HepG2 (cell line): ENCODE measurements at regions not wholly inside any gene's neighbourhood (a gene's known extent, or its start where the extent isn't known, plus 50 kb on each side); places are given as distances from the start of the nearest gene placed in this dataset.

Experiments
- ATAC-seq: fragments of 200-7000 bp; cut with Tn5 transposase; 3 replicates; pipeline ENCODE4 v1.9.1; 2020; ENCODE audit warnings: mild to moderate bottlenecking, moderate library complexity
- BruUV-seq: library from RNA; stranded (reverse); fragments of 400-500 nt; replicated peaks from 2 replicates; lab custom pipeline; 2021; lab: Mats Ljungman, UMichigan
- CTCF ChIA-PET: fragments of 300-600 bp; formaldehyde crosslinking; extraction: SDS; loops from one replicate; lab custom pipeline; 2021; ENCODE audit warnings: low total read pairs, inconsistent platforms, low intra/inter-chr PET ratio; lab: Yijun Ruan, JAX
- POLR2A ChIA-PET: fragments of 350-600 bp; sonication (Branson Sonifier 250); formaldehyde crosslinking; loops from one replicate; lab custom pipeline; 2020; ENCODE audit warnings: antibody characterized with exemption, inconsistent platforms; lab: Yijun Ruan, JAX
- DNase-seq: peaks from one replicate; pipeline ENCODE4 v3.0.0-alpha.2; 2015; ENCODE audit warnings: low spot score
- FAIRE-seq: peaks from 3 replicates; lab custom pipeline; 2011; peaks lifted over from hg19 to GRCh38; lab: Jason Lieb, UNC
- H2AFZ ChIP-seq: one replicate; pipeline ENCODE4 v1.6.1; 2011; ENCODE audit warnings: low read length, inconsistent platforms
- H3K27ac ChIP-seq: fragments of 300-600 bp; 3 replicates; pipeline ENCODE4 v1.8.0; 2011; ENCODE audit warnings: mixed run types, mild to moderate bottlenecking, mixed read lengths, low read length, inconsistent platforms; ENCODE audit not compliant: insufficient read depth; ENCODE audit errors: extremely low read length
- H3K27me3 ChIP-seq, 2 experiments: fragments of 200-600 bp in 1 of 2; 2 replicates in 1 of 2; 3 replicates in 1 of 2; pipeline versions ENCODE4 v1.6.0 to v1.8.0; 2011; ENCODE audit warnings: low read length in 2 of 2, mild to moderate bottlenecking in 2 of 2, moderate library complexity in 2 of 2, inconsistent platforms in 1 of 2; ENCODE audit not compliant: insufficient read depth in 2 of 2, control insufficient read depth in 1 of 2
- H3K36me3 ChIP-seq, 2 experiments: fragments of 200-600 bp in 1 of 2; replicated peaks in 1 of 2; 2 replicates in 1 of 2; 3 replicates in 1 of 2; pipeline versions ENCODE4 v1.5.1 to v1.8.0; 2011; ENCODE audit warnings: low read length in 2 of 2, inconsistent platforms in 1 of 2; ENCODE audit not compliant: insufficient read depth in 2 of 2, control insufficient read depth in 1 of 2
- H3K4me1 ChIP-seq: 2 replicates; pipeline ENCODE4 v1.5.1; 2012; ENCODE audit warnings: low read length, inconsistent platforms; ENCODE audit not compliant: insufficient read depth
- H3K4me2 ChIP-seq: 2 replicates; pipeline ENCODE4 v1.6.0; 2011; ENCODE audit warnings: low read depth, low read length, inconsistent platforms
- H3K4me3 ChIP-seq, 3 experiments: fragments of 200-600 bp in 1 of 3; sonication (generic), shearing (Covaris generic) in 1 of 3; replicated peaks in 1 of 3; 2 replicates each; pipeline ENCODE4 v1.5.1; 2011 to 2016; ENCODE audit warnings: low read length in 3 of 3, inconsistent platforms in 2 of 3, low read depth in 2 of 3, mild to moderate bottlenecking in 2 of 3, control low read depth in 1 of 3, mixed read lengths in 1 of 3; ENCODE audit not compliant: insufficient read depth in 1 of 3
- H3K79me2 ChIP-seq: one replicate; pipeline ENCODE4 v1.6.1; 2011; ENCODE audit warnings: low read length, inconsistent platforms; ENCODE audit not compliant: insufficient read depth
- H3K9ac ChIP-seq: 2 replicates; pipeline ENCODE4 v1.6.0; 2011; ENCODE audit warnings: mild to moderate bottlenecking, low read depth, low read length, inconsistent platforms; ENCODE audit not compliant: insufficient read depth
- H3K9me3 ChIP-seq: 2 replicates; pipeline ENCODE4 v1.5.1; 2012; ENCODE audit warnings: mild to moderate bottlenecking, low read length
- H4K20me1 ChIP-seq: 2 replicates; pipeline ENCODE4 v1.6.0; 2011; ENCODE audit warnings: inconsistent platforms, mild to moderate bottlenecking, low read length, moderate library complexity; ENCODE audit not compliant: insufficient read depth
- ATF7-NPFF ChIP-seq: sonication (generic); formaldehyde crosslinking; IDR thresholded peaks from 2 replicates; pipeline ENCODE4 v1.8.1; 2023; ENCODE audit warnings: mild to moderate bottlenecking, low read depth, missing genetic modification reagents, moderate library complexity
- PHB2 ChIP-seq: fragments of 450-650 bp; IDR thresholded peaks from 2 replicates; pipeline ENCODE4 v1.6.1; 2018; ENCODE audit not compliant: partially characterized antibody
- SMARCC2 ChIP-seq: fragments of 450-650 bp; IDR thresholded peaks from 2 replicates; pipeline ENCODE4 v1.6.1; 2017; ENCODE audit warnings: antibody characterized with exemption, mild to moderate bottlenecking
- SP5 ChIP-seq: IDR thresholded peaks from 2 replicates; pipeline ENCODE4 v1.6.1; 2016; ENCODE audit warnings: low read depth, borderline replicate concordance
- TCF7 ChIP-seq: sonication (generic); IDR thresholded peaks from 2 replicates; pipeline ENCODE4 v1.6.1; 2016; ENCODE audit warnings: antibody characterized with exemption, low read depth
- TOPORS ChIP-seq: sonication (generic); formaldehyde crosslinking; IDR thresholded peaks from 2 replicates; pipeline ENCODE4 v1.8.0; 2023; ENCODE audit warnings: mild to moderate bottlenecking, missing genetic modification reagents
- YEATS4 ChIP-seq: sonication (generic); formaldehyde crosslinking; IDR thresholded peaks from 2 replicates; pipeline ENCODE4 v1.4.0; 2020; ENCODE audit warnings: missing genetic modification reagents, borderline replicate concordance
- ZNF160 ChIP-seq: sonication (generic); formaldehyde crosslinking; IDR thresholded peaks from 2 replicates; pipeline ENCODE4 v1.8.0; 2022; ENCODE audit warnings: mild to moderate bottlenecking, inconsistent platforms, missing genetic modification reagents
- whole genome bisulfite sequencing: methylation state at CpG from one replicate; pipeline ENCODE4 v1.1.6; 2017; ENCODE audit warnings: low lambda C conversion rate; 5-methylcytosine and 5-hydroxymethylcytosine counted together
- in situ Hi-C: cut with HindIII; loops from 2 replicates; pipeline ENCODE4 v1.10.0; 2017; ENCODE audit warnings: low pct_unique_long_range_greater_than_20kb; ENCODE audit not compliant: extremely low pct_ligation_motif_present
- intact Hi-C: fragments of 100-400 bp; cut with micrococcal nuclease; formaldehyde crosslinking; loops from one replicate; pipeline ENCODE4 v1.10.0; 2022; ENCODE audit not compliant: unreplicated experiment
- TF ChIP-seq, protein P1 (sequence below): sonication (generic); formaldehyde crosslinking; IDR thresholded peaks from 2 replicates; pipeline ENCODE4 v1.8.1; 2023; ENCODE audit warnings: missing genetic modification reagents, inconsistent platforms, borderline replicate concordance
- TF ChIP-seq, protein P2 (sequence below): sonication (generic); formaldehyde crosslinking; IDR thresholded peaks from 2 replicates; pipeline ENCODE4 v1.5.0; 2020; ENCODE audit warnings: missing genetic modification reagents
- TF ChIP-seq, protein P3 (sequence below): sonication (generic); formaldehyde crosslinking; IDR thresholded peaks from 2 replicates; pipeline ENCODE4 v1.5.0; 2020; ENCODE audit warnings: mild to moderate bottlenecking, missing genetic modification reagents
- TF ChIP-seq, protein P4 (sequence below): sonication (generic); formaldehyde crosslinking; IDR thresholded peaks from 2 replicates; pipeline ENCODE4 v1.4.0; 2020; ENCODE audit warnings: mild to moderate bottlenecking, missing genetic modification reagents, borderline replicate concordance
- TF ChIP-seq, protein P5 (sequence below): sonication (generic); formaldehyde crosslinking; IDR thresholded peaks from 2 replicates; pipeline ENCODE4 v1.4.0; 2020; ENCODE audit warnings: mild to moderate bottlenecking, low read depth, missing genetic modification reagents

DNA sequence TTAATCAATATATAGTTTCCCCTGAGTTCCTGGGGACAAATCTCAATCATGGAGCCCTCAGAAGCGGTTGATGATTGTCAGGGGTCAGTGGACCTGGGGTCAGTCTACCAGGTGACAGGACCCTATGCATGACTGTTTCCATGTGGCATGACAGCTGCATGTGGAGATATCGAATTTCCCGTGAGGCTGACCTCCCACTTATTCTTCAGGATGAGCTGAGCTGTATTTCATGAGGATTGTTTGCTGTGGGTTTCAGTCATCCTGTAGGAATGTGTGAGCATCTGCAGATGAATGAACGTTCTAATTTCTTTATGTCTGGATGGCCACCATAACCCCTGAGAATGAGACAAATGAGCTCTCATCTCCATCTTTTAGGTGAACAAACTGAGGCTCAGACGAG lies 93.0 kb upstream of the HES1 start:
- Histone ChIP-seq H3K9me3 (no peaks in the 10 kb centered on the region), H3K4me1 (peaks cover 32% of the 10 kb centered on the region), H3K27me3 (peaks cover 0 to 14% of the 10 kb centered on the region in 2 experiments; a peak in 2 of 5 replicates), H3K36me3 (no peaks in the 10 kb centered on the region), H3K4me3 (no peak overlapping the region), H3K9ac (no peak overlapping the region), H3K4me2 (no peak overlapping the region), H2AFZ (no peak overlapping the region), H4K20me1 (no peaks in the 10 kb centered on the region; the same call in 1 of the 2 replicates), H3K27ac (no peak overlapping the region), H3K79me2 (no peaks in the 10 kb centered on the region)
- ChIA-PET CTCF (no interaction called here), POLR2A (interaction anchor here (0.5 to 2.3 kb wide), 3 partner anchors 40 to 183 kb away, joined by 3 to 9 read pairs (median 4); partner anchors contain the start of gene HES1)
- in situ Hi-C loops (no loop called here), intact Hi-C loops (no loop called here)
- ATAC-seq = peak; percentile 20; the same call in 1 of the 3 replicates
- BruUV-seq = no TSS peak
- peak; percentile 16 for DNase-seq
- WGBS = 0% methylated on average over 2 of the region's 5 CpGs
- FAIRE-seq = no peak
- TF ChIP-seq ZNF160 (CRISPR knock-in tag) (no peak), TCF7 (no peak), TOPORS (CRISPR knock-in tag) (no peak), ATF7-NPFF (CRISPR knock-in tag) (no peak), SMARCC2 (no peak), SP5 (CRISPR knock-in tag) (no peak), YEATS4 (CRISPR knock-in tag) (no peak), PHB2 (no peak)
- TF ChIP-seq, protein P1, sequence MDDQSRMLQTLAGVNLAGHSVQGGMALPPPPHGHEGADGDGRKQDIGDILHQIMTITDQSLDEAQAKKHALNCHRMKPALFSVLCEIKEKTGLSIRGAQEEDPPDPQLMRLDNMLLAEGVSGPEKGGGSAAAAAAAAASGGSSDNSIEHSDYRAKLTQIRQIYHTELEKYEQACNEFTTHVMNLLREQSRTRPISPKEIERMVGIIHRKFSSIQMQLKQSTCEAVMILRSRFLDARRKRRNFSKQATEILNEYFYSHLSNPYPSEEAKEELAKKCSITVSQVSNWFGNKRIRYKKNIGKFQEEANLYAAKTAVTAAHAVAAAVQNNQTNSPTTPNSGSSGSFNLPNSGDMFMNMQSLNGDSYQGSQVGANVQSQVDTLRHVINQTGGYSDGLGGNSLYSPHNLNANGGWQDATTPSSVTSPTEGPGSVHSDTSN (CRISPR knock-in tag) = no peak
- TF ChIP-seq, protein P2, sequence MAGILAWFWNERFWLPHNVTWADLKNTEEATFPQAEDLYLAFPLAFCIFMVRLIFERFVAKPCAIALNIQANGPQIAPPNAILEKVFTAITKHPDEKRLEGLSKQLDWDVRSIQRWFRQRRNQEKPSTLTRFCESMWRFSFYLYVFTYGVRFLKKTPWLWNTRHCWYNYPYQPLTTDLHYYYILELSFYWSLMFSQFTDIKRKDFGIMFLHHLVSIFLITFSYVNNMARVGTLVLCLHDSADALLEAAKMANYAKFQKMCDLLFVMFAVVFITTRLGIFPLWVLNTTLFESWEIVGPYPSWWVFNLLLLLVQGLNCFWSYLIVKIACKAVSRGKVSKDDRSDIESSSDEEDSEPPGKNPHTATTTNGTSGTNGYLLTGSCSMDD (CRISPR knock-in tag) = no peak
- TF ChIP-seq, protein P3, sequence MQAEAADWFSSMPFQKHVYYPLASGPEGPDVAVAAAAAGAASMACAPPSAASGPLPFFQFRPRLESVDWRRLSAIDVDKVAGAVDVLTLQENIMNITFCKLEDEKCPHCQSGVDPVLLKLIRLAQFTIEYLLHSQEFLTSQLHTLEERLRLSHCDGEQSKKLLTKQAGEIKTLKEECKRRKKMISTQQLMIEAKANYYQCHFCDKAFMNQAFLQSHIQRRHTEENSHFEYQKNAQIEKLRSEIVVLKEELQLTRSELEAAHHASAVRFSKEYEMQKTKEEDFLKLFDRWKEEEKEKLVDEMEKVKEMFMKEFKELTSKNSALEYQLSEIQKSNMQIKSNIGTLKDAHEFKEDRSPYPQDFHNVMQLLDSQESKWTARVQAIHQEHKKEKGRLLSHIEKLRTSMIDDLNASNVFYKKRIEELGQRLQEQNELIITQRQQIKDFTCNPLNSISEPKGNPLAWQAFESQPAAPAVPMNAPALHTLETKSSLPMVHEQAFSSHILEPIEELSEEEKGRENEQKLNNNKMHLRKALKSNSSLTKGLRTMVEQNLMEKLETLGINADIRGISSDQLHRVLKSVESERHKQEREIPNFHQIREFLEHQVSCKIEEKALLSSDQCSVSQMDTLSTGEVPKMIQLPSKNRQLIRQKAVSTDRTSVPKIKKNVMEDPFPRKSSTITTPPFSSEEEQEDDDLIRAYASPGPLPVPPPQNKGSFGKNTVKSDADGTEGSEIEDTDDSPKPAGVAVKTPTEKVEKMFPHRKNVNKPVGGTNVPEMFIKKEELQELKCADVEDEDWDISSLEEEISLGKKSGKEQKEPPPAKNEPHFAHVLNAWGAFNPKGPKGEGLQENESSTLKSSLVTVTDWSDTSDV (CRISPR knock-in tag) = no peak
- TF ChIP-seq, protein P4, sequence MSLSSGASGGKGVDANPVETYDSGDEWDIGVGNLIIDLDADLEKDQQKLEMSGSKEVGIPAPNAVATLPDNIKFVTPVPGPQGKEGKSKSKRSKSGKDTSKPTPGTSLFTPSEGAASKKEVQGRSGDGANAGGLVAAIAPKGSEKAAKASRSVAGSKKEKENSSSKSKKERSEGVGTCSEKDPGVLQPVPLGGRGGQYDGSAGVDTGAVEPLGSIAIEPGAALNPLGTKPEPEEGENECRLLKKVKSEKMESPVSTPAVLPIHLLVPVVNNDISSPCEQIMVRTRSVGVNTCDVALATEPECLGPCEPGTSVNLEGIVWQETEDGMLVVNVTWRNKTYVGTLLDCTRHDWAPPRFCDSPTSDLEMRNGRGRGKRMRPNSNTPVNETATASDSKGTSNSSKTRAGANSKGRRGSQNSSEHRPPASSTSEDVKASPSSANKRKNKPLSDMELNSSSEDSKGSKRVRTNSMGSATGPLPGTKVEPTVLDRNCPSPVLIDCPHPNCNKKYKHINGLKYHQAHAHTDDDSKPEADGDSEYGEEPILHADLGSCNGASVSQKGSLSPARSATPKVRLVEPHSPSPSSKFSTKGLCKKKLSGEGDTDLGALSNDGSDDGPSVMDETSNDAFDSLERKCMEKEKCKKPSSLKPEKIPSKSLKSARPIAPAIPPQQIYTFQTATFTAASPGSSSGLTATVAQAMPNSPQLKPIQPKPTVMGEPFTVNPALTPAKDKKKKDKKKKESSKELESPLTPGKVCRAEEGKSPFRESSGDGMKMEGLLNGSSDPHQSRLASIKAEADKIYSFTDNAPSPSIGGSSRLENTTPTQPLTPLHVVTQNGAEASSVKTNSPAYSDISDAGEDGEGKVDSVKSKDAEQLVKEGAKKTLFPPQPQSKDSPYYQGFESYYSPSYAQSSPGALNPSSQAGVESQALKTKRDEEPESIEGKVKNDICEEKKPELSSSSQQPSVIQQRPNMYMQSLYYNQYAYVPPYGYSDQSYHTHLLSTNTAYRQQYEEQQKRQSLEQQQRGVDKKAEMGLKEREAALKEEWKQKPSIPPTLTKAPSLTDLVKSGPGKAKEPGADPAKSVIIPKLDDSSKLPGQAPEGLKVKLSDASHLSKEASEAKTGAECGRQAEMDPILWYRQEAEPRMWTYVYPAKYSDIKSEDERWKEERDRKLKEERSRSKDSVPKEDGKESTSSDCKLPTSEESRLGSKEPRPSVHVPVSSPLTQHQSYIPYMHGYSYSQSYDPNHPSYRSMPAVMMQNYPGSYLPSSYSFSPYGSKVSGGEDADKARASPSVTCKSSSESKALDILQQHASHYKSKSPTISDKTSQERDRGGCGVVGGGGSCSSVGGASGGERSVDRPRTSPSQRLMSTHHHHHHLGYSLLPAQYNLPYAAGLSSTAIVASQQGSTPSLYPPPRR (CRISPR knock-in tag) = no peak
- TF ChIP-seq, protein P5, sequence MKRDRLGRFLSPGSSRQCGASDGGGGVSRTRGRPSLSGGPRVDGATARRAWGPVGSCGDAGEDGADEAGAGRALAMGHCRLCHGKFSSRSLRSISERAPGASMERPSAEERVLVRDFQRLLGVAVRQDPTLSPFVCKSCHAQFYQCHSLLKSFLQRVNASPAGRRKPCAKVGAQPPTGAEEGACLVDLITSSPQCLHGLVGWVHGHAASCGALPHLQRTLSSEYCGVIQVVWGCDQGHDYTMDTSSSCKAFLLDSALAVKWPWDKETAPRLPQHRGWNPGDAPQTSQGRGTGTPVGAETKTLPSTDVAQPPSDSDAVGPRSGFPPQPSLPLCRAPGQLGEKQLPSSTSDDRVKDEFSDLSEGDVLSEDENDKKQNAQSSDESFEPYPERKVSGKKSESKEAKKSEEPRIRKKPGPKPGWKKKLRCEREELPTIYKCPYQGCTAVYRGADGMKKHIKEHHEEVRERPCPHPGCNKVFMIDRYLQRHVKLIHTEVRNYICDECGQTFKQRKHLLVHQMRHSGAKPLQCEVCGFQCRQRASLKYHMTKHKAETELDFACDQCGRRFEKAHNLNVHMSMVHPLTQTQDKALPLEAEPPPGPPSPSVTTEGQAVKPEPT (CRISPR knock-in tag) = no peak
